WTC11 (cell line): ENCODE measurements at regions not wholly inside any gene's neighbourhood (a gene's known extent, or its start where the extent isn't known, plus 50 kb on each side); places are given as distances from the start of the nearest gene placed in this dataset.

Experiments
- CTCF ChIP-seq: fragments of 200-600 bp; IDR thresholded peaks from 2 replicates; pipeline ENCODE4 v1.8.0; 2022; ENCODE audit warnings: antibody characterized with exemption
- FOXP1 ChIP-seq: sonication (generic); formaldehyde crosslinking; IDR thresholded peaks from 2 replicates; pipeline ENCODE4 v1.8.0; 2022; ENCODE audit warnings: missing genetic modification reagents, mild to moderate bottlenecking, moderate library complexity, borderline replicate concordance
- GRHL2 ChIP-seq: fragments of 250-450 bp; sonication (Bioruptor Pico); IDR thresholded peaks from 2 replicates; pipeline ENCODE4 v1.8.0; 2022; ENCODE audit warnings: mild to moderate bottlenecking, moderate library complexity; ENCODE audit not compliant: insufficient replicate concordance, severe bottlenecking
- GTF2I ChIP-seq: fragments of 250-450 bp; sonication (Bioruptor Pico); conservative IDR thresholded peaks from 2 replicates; pipeline ENCODE4 v1.4.0; 2021; ENCODE audit warnings: mild to moderate bottlenecking
- HMGXB4 ChIP-seq: sonication (generic); formaldehyde crosslinking; IDR thresholded peaks from 2 replicates; pipeline ENCODE4 v1.8.1; 2023; ENCODE audit warnings: mild to moderate bottlenecking, moderate library complexity, missing genetic modification reagents
- RELA ChIP-seq: sonication (generic); formaldehyde crosslinking; IDR thresholded peaks from 2 replicates; pipeline ENCODE4 v1.8.1; 2022; ENCODE audit warnings: missing genetic modification reagents, mild to moderate bottlenecking, borderline replicate concordance
- ZBTB43 ChIP-seq: sonication (generic); formaldehyde crosslinking; IDR thresholded peaks from 2 replicates; pipeline ENCODE4 v1.8.1; 2023; ENCODE audit warnings: mild to moderate bottlenecking, missing genetic modification reagents
- TF ChIP-seq, protein P1 (sequence below): sonication (generic); formaldehyde crosslinking; IDR thresholded peaks from 2 replicates; pipeline ENCODE4 v1.8.1; 2022; ENCODE audit warnings: low read depth, missing genetic modification reagents, borderline replicate concordance
- TF ChIP-seq, protein P2 (sequence below): sonication (generic); formaldehyde crosslinking; IDR thresholded peaks from 2 replicates; pipeline ENCODE4 v1.8.0; 2022; ENCODE audit warnings: mild to moderate bottlenecking, missing genetic modification reagents

GRCh38 chr6:134535831-134536230 lies 217.9 kb upstream of the SGK1 start:
- TF ChIP-seq CTCF (no peak), ZBTB43 (CRISPR knock-in tag) (no peak), GTF2I (CRISPR knock-in tag) (no peak), GRHL2 (CRISPR knock-in tag) (no peak), FOXP1 (CRISPR knock-in tag) (no peak), RELA (CRISPR knock-in tag) (no peak), HMGXB4 (CRISPR knock-in tag) (no peak)
- TF ChIP-seq, protein P1, sequence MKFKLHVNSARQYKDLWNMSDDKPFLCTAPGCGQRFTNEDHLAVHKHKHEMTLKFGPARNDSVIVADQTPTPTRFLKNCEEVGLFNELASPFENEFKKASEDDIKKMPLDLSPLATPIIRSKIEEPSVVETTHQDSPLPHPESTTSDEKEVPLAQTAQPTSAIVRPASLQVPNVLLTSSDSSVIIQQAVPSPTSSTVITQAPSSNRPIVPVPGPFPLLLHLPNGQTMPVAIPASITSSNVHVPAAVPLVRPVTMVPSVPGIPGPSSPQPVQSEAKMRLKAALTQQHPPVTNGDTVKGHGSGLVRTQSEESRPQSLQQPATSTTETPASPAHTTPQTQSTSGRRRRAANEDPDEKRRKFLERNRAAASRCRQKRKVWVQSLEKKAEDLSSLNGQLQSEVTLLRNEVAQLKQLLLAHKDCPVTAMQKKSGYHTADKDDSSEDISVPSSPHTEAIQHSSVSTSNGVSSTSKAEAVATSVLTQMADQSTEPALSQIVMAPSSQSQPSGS (CRISPR knock-in tag): no peak
- TF ChIP-seq, protein P2, sequence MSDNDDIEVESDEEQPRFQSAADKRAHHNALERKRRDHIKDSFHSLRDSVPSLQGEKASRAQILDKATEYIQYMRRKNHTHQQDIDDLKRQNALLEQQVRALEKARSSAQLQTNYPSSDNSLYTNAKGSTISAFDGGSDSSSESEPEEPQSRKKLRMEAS (CRISPR knock-in tag): no peak
